ENCODE measurements at regions not wholly inside any gene's neighbourhood (a gene's known extent, or its start where the extent isn't known, plus 50 kb on each side); places are given as distances from the start of the nearest gene placed in this dataset.

GRCh38 chr22:49164773-49165320 lies 662.8 kb downstream of the BRD1 start:
- TF ChIP-seq CTCF (IDR thresholded peaks at IDR 0.05; ENCODE audit: low read depth, low read length, missing control alignments): no peak
- no peak for DNase-seq (ENCODE audit: extremely low read depth, low read depth)

GRCh38 chr22:49163960-49164690 lies 663.5 kb downstream of the BRD1 start:
- no peak for TF ChIP-seq CTCF (IDR thresholded peaks at IDR 0.05; ENCODE audit: low read depth, low read length, missing control alignments)
- no peak overlapping the region for H3K4me3 ChIP-seq (replicated peaks; ENCODE audit: low read depth, low read length)
- DNase-seq (ENCODE audit: extremely low read depth, low read depth): no peak

More at GRCh38 chr22:49164773-49165320, 662.8 kb downstream of the BRD1 start:
- H3K4me3 ChIP-seq (replicated peaks; ENCODE audit: low read depth, low read length): no peak overlapping the region

- no peak for TF ChIP-seq CTCF (IDR thresholded peaks at IDR 0.05; ENCODE audit: low read depth, low read length, missing control alignments)
- no peak overlapping the region for H3K4me3 ChIP-seq (replicated peaks; ENCODE audit: low read depth, low read length)
- DNase-seq (ENCODE audit: extremely low read depth, low read depth): no peak
Observed at GRCh38 chr22:49163258-49163959, 664.3 kb downstream of the BRD1 start.

GRCh38 chr22:49162841-49163240 lies 664.8 kb downstream of the BRD1 start:
- no peak for TF ChIP-seq CTCF (IDR thresholded peaks at IDR 0.05; ENCODE audit: low read depth, low read length, missing control alignments)
- H3K4me3 ChIP-seq (replicated peaks; ENCODE audit: low read depth, low read length): no peak overlapping the region
- no peak for DNase-seq (ENCODE audit: extremely low read depth, low read depth)

GRCh38 chr22:49161002-49161850 lies 666.4 kb downstream of the BRD1 start:
- no peak overlapping the region for H3K4me3 ChIP-seq (replicated peaks; ENCODE audit: low read depth, low read length)
- no peak for TF ChIP-seq CTCF (IDR thresholded peaks at IDR 0.05; ENCODE audit: low read depth, low read length, missing control alignments)

GRCh38 chr22:49160261-49161001 lies 667.2 kb downstream of the BRD1 start:
- DNase-seq (ENCODE audit: extremely low read depth, low read depth): no peak
- TF ChIP-seq CTCF (IDR thresholded peaks at IDR 0.05; ENCODE audit: low read depth, low read length, missing control alignments): no peak
- H3K4me3 ChIP-seq (replicated peaks; ENCODE audit: low read depth, low read length): no peak overlapping the region

More at GRCh38 chr22:49161002-49161850, 666.4 kb downstream of the BRD1 start:
- DNase-seq (ENCODE audit: extremely low read depth, low read depth): no peak
